ENCODE measurements at regions not wholly inside any gene's neighbourhood (a gene's known extent, or its start where the extent isn't known, plus 50 kb on each side); places are given as distances from the start of the nearest gene placed in this dataset.

- no peak for TF ChIP-seq CTCF (IDR thresholded peaks at IDR 0.05)
- TF ChIP-seq POLR2A (IDR thresholded peaks at IDR 0.05) = no peak
These were observed 65.9 kb upstream of the PRKG1 start for GRCh38 chr10:51008346-51008745.
